HG02981 (cell line): ENCODE measurements at regions not wholly inside any gene's neighbourhood (a gene's known extent, or its start where the extent isn't known, plus 50 kb on each side); places are given as distances from the start of the nearest gene placed in this dataset.
"Not testable (repeated sequence)": the region's sequence is repeated elsewhere in the genome, so short reads cannot be mapped to it uniquely, and the experiment has no call there.

Experiments
- ATAC-seq: cut with Tn5 transposase; IDR thresholded peaks from one replicate; pipeline ENCODE4 v1.9.1; 2021; ENCODE audit warnings: mild to moderate bottlenecking, moderate library complexity; ENCODE audit not compliant: unreplicated experiment

DNA sequence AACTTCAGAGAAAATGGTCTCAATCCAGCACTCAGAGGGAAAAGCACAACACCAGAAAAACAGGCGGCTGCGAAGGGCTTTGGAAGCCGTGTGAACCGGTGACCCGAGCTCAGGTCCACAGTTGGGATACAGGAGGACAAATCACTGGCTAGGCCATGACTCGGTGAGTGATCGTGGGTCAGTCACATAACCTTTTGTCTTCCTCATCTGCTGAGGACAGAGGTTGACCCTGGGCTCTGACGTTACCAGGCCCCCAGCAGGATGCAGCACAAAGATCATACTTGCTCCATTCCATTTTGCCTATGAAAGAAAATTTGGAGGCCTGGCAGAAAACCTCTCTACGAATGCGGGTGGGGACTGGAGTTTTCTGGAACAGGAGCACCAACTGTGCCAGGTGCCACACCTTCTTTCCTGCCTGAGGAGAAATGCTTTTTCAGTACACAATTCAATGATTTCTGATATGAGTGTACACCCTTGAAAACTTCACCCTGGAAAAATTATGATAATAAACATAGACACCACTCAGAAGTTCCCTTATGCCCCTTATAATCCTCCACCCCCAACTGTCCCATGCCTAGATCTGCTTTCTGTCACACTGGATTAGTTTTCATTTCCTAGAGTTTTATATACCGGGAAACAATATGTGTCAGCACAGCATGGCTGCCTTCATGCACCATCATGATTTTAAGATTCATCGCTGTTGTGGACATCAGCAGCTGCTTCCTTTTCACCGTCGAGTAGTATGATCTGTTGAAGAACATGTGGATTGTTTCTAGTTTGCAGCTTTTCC is 85.3 kb upstream of the RALGAPA2 start:
- ATAC-seq, result no peak

DNA sequence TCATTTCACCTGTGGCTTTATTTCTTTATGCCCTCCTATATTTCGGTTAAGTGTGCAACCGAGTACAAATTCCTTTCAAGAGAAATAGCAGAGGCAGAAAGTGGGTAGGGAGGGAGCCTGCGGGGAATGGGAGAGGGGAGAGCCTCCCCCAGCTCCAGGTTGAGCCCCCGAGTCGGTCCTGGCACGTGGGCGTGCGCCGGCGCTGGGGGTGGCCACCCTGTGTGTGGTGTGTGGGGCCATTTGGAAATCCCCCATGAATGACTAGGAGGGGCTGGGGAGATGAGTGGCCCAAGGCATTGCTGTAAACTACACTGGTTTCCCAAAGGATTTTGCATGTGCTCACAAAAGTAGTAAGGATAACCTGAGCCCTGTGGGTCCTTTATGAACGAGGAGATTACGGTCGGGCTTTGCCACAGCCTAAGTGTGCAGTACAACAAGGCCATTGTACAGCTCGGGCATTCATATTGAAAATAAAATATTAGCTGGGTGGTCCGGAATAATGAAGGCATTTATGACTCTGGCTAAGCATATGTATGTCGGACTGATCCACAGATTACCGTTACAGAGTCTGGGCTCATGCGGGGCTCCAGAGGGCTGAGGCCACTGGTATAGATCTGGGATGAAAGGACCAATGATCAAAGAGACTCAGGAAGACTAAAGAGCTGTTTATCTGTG is 84.5 kb upstream of the RALGAPA2 start:
- ATAC-seq, result no peak

DNA sequence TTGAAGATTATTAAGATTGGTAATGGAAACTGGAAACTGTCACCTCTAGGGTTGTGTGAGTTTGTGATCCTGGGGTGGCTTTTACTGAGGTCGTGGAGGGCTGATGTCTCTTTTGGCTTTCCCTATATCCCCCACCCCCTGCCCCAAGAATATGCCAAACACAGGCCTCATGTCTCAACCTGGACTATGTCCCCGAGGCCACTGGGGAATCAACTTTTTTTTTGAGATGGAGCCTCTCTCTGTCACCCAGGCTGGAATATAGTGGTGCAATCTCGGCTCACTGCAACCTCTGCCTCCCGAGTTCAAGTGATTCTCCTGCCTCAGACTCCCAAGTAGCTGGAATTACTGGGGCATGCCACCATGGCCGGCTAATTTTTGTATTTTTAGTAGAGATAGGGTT is 83.3 kb upstream of the RALGAPA2 start:
- ATAC-seq, result no peak

DNA sequence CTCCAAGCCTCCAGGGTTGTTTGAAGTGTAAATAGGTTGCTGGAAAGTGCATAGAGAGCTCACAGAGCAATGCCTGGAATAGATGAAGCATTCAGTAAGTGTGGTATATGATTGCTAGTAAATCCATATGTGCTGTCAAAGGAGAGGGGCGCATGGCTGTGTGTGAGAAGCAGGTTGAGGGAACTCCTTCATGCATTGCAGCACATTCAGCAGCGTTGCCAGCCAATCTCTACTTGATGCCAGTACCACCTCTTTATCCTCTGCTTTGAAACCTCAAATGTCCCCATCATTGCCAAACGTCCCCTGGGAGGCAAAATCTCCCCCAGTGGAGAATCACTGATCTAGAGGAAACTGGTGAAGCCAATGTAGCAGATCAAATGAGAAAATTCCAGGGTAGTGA is 82.7 kb upstream of the RALGAPA2 start:
- ATAC-seq, result no peak

DNA sequence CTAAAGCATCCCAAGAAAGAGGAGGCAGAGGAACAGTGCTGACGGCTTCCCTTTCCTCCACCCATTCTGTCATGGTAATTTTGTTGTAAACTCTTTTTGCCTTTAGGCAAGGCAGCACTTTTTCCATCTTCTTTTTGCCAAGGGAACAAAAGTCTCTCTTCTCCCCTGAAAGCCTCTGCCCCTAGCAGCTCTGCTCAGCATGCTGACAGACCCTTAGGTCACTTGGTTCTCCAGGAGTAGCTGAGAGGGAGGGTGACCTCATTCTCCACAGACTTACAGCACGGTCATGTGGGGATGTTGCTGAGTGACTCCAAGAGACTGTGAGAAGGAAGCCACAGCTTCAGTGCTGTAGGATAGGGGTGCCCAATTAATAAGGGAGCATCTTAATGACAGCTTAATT is 81.1 kb upstream of the RALGAPA2 start:
- no peak for ATAC-seq

DNA sequence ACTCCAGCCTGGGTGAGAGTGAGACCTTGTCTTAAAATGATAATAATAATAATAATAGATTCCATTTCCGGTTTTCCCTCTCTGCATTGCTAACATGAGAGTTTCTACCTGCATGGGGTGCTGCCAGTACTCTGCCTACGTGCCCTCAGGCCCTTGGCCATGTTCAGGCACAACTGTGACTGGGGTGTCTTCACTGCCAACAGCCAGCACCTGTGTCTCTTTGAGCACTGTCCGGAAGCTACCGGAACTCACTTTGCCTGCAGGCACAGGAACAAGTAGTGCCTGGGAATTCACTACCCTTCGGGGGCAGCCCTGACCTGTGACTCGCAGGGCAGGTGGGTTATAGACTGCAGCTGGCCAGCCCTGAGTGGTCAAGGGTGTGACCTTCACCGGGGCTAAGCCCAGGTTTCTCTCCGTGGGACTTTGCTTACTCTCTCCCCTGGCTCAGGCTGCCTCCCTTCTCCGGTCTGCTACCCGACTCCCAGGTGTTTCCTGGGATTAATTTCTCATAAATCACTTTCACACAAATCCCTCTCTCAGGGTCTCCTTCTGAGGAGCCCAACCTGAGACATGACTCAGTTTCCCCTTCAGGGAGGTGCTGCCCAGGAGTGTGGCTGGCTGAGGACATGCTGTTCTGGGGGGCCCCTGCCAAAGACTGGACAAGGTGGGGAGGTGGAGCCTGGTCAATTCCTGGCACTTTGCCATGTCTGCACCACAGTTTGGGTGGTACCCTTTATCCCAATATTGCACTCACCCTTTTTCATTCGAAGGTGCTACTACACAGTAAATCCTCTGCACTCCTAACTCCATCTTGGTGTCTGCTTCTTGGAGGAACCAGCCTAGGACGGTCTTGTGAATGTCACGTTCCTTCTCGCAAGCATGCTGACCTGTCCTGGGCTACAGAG is 79.5 kb upstream of the RALGAPA2 start:
- no peak for ATAC-seq

DNA sequence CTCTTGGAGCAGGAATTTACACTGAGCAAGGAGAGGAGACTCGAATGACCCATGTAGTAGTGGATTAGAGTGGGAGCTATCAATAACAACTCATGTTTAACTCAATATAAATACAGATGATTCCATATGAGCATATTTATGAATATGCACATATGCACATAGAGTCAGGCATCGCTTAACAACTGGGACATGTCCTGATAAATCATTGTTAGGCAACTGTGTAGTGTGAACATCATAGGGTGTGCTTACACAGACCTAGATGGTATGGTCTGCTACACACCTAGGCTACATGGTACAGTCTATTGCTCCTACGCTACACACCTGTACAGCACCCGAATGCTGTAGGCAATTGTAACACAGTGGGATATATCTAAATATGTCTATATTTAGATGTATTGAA is 75.9 kb upstream of the RALGAPA2 start:
- ATAC-seq, result no peak

DNA sequence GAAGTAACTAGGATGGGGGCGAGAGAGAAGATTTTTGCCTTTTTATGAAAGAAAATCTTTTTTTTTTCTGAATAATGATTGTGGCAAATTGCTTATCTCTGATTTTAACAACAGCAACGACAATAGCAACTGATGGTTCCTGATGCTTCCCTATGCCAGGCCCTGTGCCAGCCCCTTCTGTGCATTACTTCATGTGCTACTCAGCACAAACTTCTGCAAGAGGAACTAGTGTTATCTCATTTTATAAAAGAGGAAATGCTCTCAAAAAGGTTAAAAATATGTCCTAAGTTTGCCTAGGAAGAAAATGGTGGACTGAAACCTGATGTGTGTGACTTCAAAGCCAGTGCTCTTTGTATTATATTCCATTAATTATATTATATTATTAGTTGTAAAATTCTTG is 74.0 kb upstream of the RALGAPA2 start:
- no peak for ATAC-seq

DNA sequence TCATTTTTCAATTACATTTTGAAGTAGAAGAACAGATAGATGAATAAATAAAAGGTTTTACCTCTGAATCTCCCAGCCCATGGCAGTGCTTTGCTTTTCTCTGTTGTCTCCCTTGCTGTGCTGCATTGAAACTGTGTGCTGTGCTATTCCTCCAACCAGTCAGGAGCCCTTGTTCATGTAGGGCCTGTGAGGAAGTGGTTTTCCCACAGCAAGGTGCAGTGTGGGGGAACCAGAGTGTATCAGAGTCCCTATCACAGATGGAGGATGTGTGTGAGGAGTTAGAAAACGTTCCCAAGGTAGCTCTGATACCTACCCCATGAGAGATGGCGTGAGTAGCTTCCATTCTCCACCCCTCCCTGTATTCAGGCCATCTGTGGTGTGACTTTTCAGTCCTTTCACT is 72.8 kb upstream of the RALGAPA2 start:
- no peak for ATAC-seq

DNA sequence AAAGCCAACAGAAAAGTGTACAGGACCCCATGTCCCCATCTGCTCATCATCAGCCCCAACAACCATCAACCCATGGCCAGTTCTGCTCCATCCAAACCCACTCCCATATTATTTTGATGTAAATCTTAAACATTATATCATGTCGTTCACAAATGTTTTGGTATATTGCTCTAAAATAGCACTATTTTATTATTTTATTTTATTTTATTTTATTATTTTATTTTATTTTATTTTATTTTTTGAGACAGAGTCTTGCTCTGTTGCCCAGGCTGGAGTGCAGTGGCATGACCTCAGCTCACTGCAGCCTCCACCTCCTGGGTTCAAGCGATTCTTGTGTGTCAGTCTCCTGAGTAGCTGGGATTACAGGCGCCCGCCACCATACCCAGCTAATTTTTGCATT is 72.0 kb upstream of the RALGAPA2 start:
- not testable (repeated sequence) for ATAC-seq

DNA sequence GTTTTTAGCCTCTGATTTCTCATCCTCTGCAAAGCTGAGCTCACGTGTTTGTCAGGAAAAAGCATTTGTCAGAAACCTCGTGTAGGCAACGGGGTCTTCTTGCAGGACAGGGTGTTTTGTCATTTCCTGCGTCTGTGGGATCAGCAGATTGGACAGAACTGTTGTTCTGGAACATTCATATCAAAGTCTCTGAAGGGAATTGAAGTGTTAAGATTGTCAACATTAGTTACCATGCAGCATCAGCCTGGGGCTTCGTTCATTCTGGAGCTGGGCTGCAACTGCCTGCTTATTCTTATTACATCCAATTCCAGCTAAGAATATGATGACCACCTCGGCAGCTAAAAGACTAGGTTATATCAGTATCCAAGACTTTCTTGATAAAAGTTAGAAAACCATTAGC is 71.0 kb upstream of the RALGAPA2 start:
- no peak for ATAC-seq

DNA sequence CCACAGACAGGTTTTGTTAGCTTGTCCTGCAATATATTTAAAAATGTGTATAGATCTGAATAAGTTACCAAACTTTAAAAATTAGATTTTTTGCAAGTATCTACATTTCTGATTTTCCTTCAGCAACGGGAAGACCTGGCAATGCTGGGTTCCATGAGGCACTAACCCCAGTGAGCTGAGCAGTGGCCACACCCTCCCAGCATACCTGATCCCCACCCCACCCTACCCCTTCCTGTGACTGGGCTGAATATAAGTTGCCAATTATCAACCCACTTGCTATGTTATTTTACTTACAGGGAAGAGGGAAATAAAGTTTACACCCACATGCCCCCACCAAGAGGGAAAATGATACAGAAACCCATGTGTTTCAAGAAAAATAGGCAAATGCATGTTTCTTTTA is 70.3 kb upstream of the RALGAPA2 start:
- ATAC-seq, result no peak

DNA sequence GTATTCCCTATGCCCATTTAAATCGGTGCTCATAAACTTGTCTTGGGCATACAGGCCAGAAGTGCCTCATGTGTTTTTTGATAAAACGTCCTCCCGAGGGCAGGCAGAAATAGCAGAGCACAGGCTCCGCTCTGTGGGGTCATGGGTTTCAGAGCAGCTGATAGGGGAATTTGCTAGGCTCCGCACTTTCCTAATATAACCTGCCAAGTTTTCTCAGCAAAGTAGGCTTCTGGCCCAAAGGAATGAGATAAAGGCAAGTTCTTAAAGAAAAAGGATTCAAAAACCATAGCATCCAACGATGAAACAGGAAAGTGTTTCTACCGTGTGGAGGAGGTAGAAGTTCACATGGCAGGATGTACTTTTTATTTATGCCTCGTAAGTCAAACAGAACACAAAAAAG is 69.8 kb upstream of the RALGAPA2 start:
- ATAC-seq, result no peak

DNA sequence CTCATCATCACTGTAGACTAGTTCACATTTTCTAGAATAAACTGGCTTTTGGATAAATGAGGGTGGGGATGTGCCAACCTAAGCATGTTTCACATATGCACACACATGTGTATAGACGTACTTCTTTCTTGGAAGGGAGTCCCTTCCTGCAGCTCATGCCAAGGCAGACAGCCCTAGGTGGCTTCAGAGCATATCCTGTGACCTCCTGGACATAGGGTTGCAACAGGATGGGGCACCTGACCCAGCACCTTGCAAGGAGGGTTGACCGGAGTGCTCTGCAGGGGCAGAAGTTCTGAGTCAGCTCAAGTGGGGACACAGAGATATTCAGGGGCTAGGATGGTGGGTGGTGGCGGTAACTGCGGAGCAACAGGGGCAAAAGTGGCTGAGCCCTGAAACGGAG is 68.6 kb upstream of the RALGAPA2 start:
- no peak for ATAC-seq

DNA sequence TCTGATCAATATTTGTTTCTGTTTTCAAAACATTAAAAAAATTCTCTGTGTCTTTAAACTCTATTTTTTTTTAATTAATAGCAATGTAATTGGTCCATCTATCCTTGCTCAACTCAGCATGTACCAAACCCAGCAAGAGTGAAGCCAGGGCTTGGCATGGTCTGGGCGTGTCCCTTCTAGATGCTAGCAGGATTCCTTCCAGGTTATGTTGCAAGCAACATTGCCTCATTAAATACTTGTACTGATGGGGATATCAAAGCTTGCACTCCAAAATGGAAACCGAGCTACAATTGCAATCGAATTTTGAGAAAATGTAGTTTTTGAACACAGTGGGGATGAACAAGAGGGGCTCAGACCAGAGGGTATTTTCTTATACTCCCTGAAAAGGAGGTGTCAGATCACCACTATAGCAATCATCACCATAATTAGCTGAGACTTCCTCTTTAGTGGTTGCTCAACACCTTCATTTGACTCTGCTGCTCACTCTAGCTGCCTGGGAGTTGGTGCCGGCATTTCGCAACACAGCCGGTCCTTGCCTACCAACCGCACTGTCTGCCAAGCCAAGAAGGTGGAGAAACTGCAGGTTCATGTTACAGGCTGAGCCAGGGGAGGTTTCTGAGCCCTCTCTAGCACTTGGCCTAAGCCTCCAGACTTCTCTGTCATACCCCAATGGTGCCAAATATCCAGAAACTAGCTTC is 67.8 kb upstream of the RALGAPA2 start:
- ATAC-seq, result peak; percentile 63

DNA sequence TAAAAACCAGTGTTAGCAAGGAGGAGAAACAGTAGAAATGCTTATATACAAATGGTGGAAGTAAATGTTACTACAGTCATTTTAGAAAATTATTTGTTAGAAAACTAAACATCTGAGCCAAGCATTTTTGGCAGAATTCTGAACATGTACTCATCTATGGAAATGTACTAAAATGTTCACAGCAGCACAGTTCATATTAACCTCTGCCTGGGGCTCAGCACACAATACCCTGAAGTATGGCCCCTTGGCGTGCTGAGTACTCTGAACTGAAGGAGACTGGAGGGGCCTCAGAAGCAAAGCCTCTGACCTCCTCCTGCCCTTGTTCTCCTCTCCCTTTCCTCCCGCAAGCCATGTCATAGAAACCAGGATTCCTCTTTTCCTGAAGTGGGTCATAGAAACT is 66.2 kb upstream of the RALGAPA2 start:
- ATAC-seq, result no peak

DNA sequence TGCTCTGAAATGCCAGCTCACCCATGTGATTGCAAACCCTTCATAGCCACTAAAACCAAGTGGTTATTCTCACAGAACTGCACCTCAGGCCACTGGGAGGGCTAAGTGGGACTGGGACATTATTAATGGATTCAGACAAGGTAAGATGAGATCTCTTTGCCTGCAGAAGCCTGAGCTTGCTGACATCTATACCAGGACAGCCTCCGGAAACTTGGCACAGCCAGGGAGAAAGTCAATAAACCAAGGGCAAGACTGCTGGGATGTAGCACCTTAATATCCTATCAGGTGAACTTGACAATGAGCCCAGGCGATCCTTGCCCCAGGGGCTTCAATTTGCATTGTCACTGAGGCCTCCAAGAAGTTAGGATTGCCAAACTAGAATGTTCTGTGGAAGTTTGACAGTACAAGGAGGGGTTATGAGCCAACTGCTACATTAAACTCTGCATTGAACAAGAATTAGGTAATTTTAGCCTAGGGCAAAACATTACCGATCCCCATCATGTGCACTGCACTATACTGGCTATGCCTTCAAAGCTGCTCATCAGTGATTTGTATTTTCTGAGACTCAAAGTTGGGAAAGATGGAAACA is 60.1 kb upstream of the RALGAPA2 start:
- ATAC-seq, result no peak

DNA sequence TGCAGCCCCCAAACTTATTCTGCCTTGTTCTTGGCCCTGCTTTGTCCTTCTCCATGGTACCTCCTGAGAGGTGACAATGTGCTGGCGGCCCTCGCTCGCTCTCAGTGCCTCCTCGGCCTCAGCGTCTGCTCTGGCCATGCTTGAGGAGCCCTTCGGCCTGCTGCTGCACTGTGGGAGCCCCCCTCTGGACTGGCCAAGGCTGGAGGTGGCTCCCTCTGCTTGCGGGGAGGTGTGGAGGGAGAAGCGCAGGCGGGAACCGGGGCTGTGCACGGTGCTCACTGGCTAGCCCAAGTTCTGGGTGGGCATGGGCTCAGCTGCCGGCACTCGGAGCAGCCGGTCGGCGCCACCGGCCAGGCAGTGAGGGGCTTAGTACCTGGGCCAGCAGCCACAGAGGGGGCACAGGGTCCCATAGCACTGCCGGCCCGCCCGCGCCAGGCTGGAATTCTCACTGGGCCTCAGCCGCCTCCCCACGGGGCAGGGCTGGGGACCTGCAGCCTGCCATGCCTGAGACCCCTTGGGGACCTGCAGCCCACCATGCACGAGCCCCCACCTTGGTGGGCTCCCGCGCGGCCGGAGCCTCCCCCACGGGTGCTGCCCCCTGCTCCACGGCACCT is 55.9 kb upstream of the RALGAPA2 start:
- no peak for ATAC-seq

DNA sequence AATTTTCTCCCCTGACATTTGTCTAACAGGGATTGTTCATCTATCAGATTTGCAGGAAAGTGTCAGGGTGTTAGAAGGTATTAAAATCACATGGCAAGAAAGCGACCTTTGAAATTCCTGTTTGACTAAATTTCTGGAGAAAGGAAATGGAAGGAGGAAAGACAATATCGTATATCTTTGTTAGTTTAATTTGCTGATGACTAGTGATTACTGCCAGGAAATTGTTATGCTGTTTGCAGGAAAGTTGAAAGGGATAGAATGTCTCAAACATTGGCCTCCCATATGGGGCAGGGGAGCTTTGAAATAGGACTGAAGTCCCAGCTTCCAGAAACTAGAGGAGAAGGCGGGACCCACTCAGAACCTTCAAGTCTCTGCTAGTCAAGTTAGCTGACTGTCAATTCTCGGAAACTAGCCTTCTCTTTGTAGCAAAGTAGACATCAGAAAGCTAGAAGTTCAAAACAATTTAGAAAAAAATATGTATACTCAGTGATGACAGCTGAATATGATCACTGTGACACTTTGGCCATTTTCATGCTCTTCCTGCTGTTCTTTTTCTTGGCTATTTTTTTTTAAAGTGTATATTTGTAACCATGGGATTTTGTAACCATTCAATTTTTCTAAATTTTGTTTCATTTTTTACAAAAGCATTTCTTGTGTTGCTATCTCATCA is 53.4 kb upstream of the RALGAPA2 start:
- ATAC-seq, result no peak

DNA sequence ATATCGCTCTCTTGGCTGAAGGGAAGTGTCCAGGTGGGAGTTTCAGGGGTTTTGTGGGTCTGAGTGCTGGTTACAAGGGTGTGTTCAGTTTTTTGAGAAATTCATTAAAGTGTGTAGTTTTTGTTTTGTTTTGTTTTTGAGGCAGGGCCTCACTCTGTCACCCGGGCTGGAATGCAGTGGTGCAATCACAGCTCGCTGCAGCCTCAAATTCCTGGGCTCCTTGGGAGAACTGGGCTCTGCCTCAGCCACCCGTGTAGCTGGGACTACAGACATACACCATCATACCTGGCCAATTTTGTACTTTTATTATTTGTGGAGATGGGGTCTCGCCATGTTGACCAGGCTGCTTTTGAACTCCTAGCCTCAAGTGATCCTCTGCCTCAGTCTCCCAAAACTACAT is 51.2 kb upstream of the RALGAPA2 start:
- ATAC-seq, result no peak
